ENCODE measurements at regions not wholly inside any gene's neighbourhood (a gene's known extent, or its start where the extent isn't known, plus 50 kb on each side); places are given as distances from the start of the nearest gene placed in this dataset.
"Not testable (repeated sequence)": the region's sequence is repeated elsewhere in the genome, so short reads cannot be mapped to it uniquely, and the experiment has no call there.

DNA sequence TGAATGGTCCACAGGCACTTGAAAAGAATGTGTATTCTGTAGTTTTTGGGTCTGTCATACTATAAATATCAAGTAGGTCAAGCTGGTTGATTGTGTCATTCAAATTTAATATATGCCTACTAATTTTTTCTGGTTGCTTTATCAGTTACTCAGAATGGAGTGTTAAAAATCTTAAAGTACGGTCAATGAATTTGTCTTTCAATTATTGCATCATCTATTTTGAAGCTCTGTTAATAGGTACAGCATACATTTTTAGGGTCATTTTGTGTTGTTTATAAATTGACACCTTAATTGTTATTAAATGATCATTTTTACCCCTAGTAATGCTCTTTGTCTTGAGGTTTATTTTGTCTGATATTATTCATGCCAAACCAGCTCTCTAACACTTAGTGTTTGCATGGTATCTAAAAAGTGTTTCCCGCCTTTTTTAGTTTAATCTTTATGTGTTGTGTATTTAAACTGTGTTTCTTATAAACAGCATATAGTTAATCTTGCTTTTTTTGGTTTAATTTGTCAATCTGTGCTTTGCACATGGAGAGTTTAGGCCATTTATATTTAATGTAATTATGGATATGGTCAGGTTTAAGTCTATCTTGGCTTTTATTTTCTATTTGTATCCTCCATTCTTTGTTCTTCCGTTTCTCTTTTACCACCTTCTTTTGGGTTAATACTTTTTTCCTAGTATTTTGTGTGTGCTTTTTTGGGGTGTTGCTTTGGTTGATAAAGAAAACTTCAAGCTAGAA, 204.9 kb upstream of the EEF2KMT start:
- peaks cover 4% of the 10 kb centered on the region for H3K27me3 Mint-ChIP-seq
- H3K9me3 Mint-ChIP-seq = peaks cover 6% of the 10 kb centered on the region
- TF ChIP-seq, protein P1, sequence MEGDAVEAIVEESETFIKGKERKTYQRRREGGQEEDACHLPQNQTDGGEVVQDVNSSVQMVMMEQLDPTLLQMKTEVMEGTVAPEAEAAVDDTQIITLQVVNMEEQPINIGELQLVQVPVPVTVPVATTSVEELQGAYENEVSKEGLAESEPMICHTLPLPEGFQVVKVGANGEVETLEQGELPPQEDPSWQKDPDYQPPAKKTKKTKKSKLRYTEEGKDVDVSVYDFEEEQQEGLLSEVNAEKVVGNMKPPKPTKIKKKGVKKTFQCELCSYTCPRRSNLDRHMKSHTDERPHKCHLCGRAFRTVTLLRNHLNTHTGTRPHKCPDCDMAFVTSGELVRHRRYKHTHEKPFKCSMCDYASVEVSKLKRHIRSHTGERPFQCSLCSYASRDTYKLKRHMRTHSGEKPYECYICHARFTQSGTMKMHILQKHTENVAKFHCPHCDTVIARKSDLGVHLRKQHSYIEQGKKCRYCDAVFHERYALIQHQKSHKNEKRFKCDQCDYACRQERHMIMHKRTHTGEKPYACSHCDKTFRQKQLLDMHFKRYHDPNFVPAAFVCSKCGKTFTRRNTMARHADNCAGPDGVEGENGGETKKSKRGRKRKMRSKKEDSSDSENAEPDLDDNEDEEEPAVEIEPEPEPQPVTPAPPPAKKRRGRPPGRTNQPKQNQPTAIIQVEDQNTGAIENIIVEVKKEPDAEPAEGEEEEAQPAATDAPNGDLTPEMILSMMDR (conservative IDR thresholded peaks at IDR 0.05) = no peak
- H3K4me3 Mint-ChIP-seq = no peak overlapping the region
- no peaks in the 10 kb centered on the region for H3K4me1 Mint-ChIP-seq (ENCODE audit: unreplicated experiment)
- H3K27ac Mint-ChIP-seq = no peak overlapping the region
- H3K36me3 Mint-ChIP-seq = no peaks in the 10 kb centered on the region
- DNase-seq (ENCODE audit: extremely low spot score, unreplicated experiment) = no peak

DNA sequence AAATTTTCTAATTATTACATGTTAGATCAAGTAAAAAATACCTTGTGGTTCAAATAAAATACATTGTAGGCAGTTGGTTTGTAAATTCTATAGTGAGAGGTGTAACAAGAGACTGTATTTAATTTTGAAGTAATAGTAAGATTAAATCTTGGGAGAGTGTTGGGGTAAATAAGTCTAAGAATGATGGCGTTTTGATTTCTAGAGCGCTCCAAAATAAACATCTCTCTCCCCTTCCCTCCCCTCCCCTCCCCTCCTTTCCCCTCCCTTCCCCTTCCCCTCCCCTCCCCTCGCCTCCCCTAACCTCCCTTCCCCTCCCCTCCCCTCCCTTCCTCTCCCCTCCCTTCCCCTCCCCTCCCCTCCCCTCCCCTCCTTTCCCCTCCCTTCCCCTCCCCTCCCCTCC, 200.6 kb upstream of the EEF2KMT start:
- H3K9me3 Mint-ChIP-seq = peaks cover 6% of the 10 kb centered on the region
- DNase-seq (ENCODE audit: extremely low spot score, unreplicated experiment) = no peak
- no peak overlapping the region for H3K4me3 Mint-ChIP-seq
- no peaks in the 10 kb centered on the region for H3K27me3 Mint-ChIP-seq
- no peak overlapping the region for H3K27ac Mint-ChIP-seq
- TF ChIP-seq, protein P1 (conservative IDR thresholded peaks at IDR 0.05) = no peak
- no peaks in the 10 kb centered on the region for H3K36me3 Mint-ChIP-seq
- H3K4me1 Mint-ChIP-seq (ENCODE audit: unreplicated experiment) = no peaks in the 10 kb centered on the region

DNA sequence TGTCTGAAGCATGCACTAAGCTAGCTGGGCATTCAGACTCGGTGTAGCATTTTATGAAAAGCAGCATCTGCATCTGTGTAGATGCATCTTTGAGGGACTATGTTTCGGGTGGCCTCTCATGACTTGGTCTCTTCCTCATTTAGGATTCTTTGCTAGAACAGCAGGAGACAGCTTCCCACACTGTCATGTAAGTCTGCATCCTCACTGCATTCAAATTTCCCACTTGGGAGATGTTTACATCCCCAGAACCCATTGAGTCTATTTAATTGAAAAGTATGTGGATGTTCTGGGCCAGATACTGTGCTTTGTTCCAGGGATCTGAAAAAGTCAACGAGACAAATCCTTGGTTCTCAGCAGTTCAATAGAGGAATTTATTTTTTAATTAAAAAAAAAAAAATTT, 198.6 kb upstream of the EEF2KMT start:
- Mint-ChIP-seq H3K4me3 (no peak overlapping the region), H3K9me3 (no peaks in the 10 kb centered on the region), H3K27me3 (no peaks in the 10 kb centered on the region), H3K36me3 (no peaks in the 10 kb centered on the region), H3K27ac (no peak overlapping the region), H3K4me1 (ENCODE audit: unreplicated experiment) (no peaks in the 10 kb centered on the region)
- TF ChIP-seq, protein P1 (conservative IDR thresholded peaks at IDR 0.05) = no peak
- DNase-seq (ENCODE audit: extremely low spot score, unreplicated experiment) = no peak

DNA sequence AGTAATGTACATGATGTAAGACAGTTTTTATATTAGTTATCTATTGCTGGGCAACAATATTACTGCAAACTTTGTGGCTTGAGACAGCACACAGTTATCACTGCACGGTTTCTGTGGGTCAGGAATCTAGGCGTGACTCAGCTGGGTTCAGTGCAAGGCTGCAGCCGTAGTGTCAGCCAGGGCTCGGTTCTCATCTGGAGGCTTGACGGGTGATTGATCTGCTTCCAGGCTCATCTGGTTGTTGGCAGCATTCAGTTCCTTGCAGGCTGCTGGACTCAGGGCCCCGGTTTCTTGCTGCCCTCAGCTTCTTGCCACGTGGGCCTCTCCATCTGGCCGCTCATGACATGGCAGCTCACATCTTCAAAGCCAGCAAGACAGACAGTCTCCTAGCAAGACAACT, 197.7 kb upstream of the EEF2KMT start:
- not testable (repeated sequence) for H3K4me3 Mint-ChIP-seq; H3K4me1 Mint-ChIP-seq (ENCODE audit: unreplicated experiment); DNase-seq (ENCODE audit: extremely low spot score, unreplicated experiment); H3K9me3 Mint-ChIP-seq; H3K27ac Mint-ChIP-seq; H3K27me3 Mint-ChIP-seq; H3K36me3 Mint-ChIP-seq

DNA sequence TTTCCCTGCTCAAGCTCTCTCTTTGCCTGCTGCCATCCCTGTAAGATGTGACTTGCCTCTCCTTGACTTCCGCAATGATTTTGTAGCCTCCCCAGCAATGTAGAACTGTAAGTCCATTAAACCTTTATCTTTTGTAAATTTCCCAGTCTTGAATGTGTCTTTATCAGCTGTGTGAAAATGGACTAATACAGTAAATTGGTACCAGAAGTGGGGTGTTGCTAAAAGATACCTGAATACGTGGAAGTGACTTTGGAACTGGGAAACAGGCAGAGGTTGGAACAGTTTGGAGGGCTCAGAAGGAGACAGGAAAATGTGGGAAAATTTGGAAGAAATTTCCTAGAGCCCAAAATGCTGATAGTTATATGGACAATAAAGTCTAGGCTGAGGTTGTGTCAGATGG, 184.6 kb upstream of the EEF2KMT start:
- not testable (repeated sequence) for DNase-seq (ENCODE audit: extremely low spot score, unreplicated experiment); H3K27me3 Mint-ChIP-seq; H3K4me1 Mint-ChIP-seq (ENCODE audit: unreplicated experiment); H3K27ac Mint-ChIP-seq; H3K36me3 Mint-ChIP-seq; H3K9me3 Mint-ChIP-seq; H3K4me3 Mint-ChIP-seq

DNA sequence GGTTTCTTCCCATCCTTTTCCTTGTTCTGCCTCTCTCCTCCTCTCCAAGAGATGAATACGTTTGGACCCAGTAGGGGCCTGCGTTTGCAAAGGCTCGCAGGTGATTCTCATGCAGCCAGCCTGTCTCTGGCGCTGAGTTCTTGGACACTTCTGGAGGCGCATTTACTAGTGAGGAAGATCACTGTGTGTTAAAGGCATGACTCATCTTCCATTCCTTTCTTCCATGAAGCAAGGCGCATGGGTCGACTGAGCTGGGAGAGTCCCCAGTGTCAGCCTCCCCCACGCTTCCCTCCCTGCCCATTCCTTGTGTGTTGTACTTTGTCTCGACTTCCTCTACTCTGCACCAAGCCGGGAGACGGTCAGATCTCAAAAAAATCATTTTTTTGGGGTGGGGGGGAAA, 159.9 kb upstream of the EEF2KMT start:
- no peaks in the 10 kb centered on the region for H3K9me3 Mint-ChIP-seq
- H3K27ac Mint-ChIP-seq = no peak overlapping the region
- no peak for DNase-seq (ENCODE audit: extremely low spot score, unreplicated experiment)
- TF ChIP-seq, protein P1 (conservative IDR thresholded peaks at IDR 0.05) = no peak
- H3K27me3 Mint-ChIP-seq = peaks cover 28% of the 10 kb centered on the region
- no peaks in the 10 kb centered on the region for H3K4me1 Mint-ChIP-seq (ENCODE audit: unreplicated experiment)
- no peaks in the 10 kb centered on the region for H3K36me3 Mint-ChIP-seq
- H3K4me3 Mint-ChIP-seq = no peak overlapping the region

DNA sequence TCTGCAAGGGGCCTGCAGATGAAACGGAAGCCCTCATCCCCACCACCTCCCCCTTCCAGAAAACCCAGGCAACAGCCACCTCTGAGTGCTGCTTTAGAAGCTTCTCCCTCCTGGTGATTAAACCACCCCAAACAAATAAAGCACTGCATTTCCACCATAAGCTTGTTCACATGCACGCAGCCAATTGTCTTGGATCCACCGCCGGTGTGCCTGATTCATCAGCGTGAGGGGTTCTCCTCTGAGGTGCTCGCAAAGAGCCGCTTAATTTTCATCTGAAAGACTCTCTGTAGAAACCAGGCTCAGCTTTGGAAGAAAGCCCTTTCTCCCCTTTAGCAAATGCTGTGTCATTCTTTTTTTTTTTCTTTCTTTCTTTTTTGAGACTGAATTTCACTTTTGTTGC, 155.2 kb upstream of the EEF2KMT start:
- H3K9me3 Mint-ChIP-seq = no peaks in the 10 kb centered on the region
- H3K27me3 Mint-ChIP-seq = peaks cover 51% of the 10 kb centered on the region
- H3K4me1 Mint-ChIP-seq (ENCODE audit: unreplicated experiment) = no peaks in the 10 kb centered on the region
- DNase-seq (ENCODE audit: extremely low spot score, unreplicated experiment) = no peak
- TF ChIP-seq, protein P1 (conservative IDR thresholded peaks at IDR 0.05) = no peak
- no peak overlapping the region for H3K27ac Mint-ChIP-seq
- H3K4me3 Mint-ChIP-seq = no peak overlapping the region
- no peaks in the 10 kb centered on the region for H3K36me3 Mint-ChIP-seq

DNA sequence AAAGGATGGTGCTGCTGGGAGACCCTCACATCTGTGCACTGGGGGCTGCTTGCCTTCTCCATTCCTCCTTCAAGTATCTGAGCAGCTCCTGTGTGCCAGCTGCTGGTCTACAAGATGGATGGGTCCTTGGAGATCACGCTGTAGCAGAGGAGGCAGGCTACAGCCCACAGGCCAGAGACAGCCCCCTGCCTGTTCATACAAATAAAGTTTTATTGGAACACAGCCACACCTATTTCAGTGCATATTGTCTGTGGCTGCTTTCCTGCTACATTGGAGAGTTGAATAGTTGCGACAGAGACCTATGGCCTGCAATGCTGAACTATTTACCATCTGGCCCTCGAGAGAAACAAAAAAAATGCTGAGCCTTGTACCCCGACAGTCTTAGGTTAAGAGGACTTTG, 149.8 kb upstream of the EEF2KMT start:
- not testable (repeated sequence) for H3K4me1 Mint-ChIP-seq (ENCODE audit: unreplicated experiment); H3K4me3 Mint-ChIP-seq; H3K9me3 Mint-ChIP-seq; DNase-seq (ENCODE audit: extremely low spot score, unreplicated experiment); H3K27ac Mint-ChIP-seq; H3K36me3 Mint-ChIP-seq
- H3K27me3 Mint-ChIP-seq = peaks cover 40% of the 10 kb centered on the region

DNA sequence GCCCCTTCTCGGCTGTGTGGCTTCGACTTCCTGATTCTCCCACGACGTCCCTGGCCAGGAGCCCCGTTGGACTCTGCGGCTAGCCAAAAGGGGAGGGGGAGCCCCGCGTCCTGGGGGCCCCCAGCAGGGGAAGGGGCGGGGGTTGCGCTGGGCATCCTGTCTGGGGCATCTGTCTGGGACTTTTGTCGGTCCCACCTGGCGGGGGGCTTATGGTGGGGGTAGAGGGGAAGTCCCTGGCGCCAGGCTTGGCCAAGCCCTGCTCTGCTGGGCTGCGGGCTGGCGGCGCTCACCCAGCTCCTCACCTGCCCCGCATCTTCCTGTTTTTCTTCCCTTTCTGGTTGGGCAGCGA, 142.7 kb upstream of the EEF2KMT start:
- Mint-ChIP-seq H3K4me3 (peak overlapping the region; percentile 36), H3K27me3 (peaks cover 61% of the 10 kb centered on the region)
- not testable (repeated sequence) for H3K9me3 Mint-ChIP-seq; H3K36me3 Mint-ChIP-seq; DNase-seq (ENCODE audit: extremely low spot score, unreplicated experiment); H3K27ac Mint-ChIP-seq; H3K4me1 Mint-ChIP-seq (ENCODE audit: unreplicated experiment)
